GM12865 (cell line): ENCODE measurements at regions not wholly inside any gene's neighbourhood (a gene's known extent, or its start where the extent isn't known, plus 50 kb on each side); places are given as distances from the start of the nearest gene placed in this dataset.

ENCODE experiments used
- DNase-seq: peaks from one replicate; pipeline ENCODE4 v3.0.0; 2010; ENCODE audit warnings: low read depth
- H3K4me3 ChIP-seq: 2 replicates; pipeline ENCODE4 v1.5.1; 2011; ENCODE audit warnings: mild to moderate bottlenecking, low read depth, low read length, control low read depth
- CTCF ChIP-seq: IDR thresholded peaks from 2 replicates; pipeline ENCODE4 v1.5.1; 2011; ENCODE audit warnings: low read length, control low read depth, low read depth, inconsistent platforms; ENCODE audit not compliant: insufficient read depth; ENCODE audit errors: missing control alignments

- no peak for DNase-seq
- no peak overlapping the region for H3K4me3 ChIP-seq
- no peak for TF ChIP-seq CTCF
Measured at GRCh38 chr16:63323722-63324705, 1287.8 kb upstream of the CDH8 start.

GRCh38 chr16:63323055-63323454 is 1286.8 kb upstream of the CDH8 start:
- H3K4me3 ChIP-seq = no peak overlapping the region
- DNase-seq = no peak
- no peak for TF ChIP-seq CTCF

- TF ChIP-seq CTCF = no peak
- H3K4me3 ChIP-seq = no peak overlapping the region
- DNase-seq = no peak
Measured at GRCh38 chr16:63315229-63315628, 1279.0 kb upstream of the CDH8 start.

GRCh38 chr16:63312346-63312745 is 1276.1 kb upstream of the CDH8 start:
- no peak for DNase-seq
- no peak overlapping the region for H3K4me3 ChIP-seq
- TF ChIP-seq CTCF = no peak

- no peak for DNase-seq
- no peak overlapping the region for H3K4me3 ChIP-seq
- TF ChIP-seq CTCF = no peak
Measured at GRCh38 chr16:63311313-63311712, 1275.1 kb upstream of the CDH8 start.

- no peak overlapping the region for H3K4me3 ChIP-seq
- DNase-seq = no peak
- no peak for TF ChIP-seq CTCF
Measured at GRCh38 chr16:63302811-63303210, 1266.6 kb upstream of the CDH8 start.

- no peak for TF ChIP-seq CTCF
Measured at GRCh38 chr16:63301349-63301748, 1265.1 kb upstream of the CDH8 start.

More at GRCh38 chr16:63301349-63301748, 1265.1 kb upstream of the CDH8 start:
- no peak overlapping the region for H3K4me3 ChIP-seq
- DNase-seq = no peak
